Testis (tissue), 2 donors: ENCODE measurements at regions not wholly inside any gene's neighbourhood (a gene's known extent, or its start where the extent isn't known, plus 50 kb on each side); places are given as distances from the start of the nearest gene placed in this dataset.

Experiments
- POLR2A ChIP-seq: fragments of 450-650 bp; IDR thresholded peaks from one replicate; pipeline ENCODE4 v1.6.1; 2017; ENCODE audit warnings: antibody characterized with exemption, mild to moderate bottlenecking, moderate library complexity
- TF ChIP-seq, protein P1 (sequence below), 3 experiments: fragments of 450-650 bp in 2 of 3; fragments of 200-600 bp in 1 of 3; sonication (generic) in 1 of 3; IDR thresholded peaks; one replicate each; pipeline ENCODE4 v1.5.1; 2016 to 2019; ENCODE audit warnings: antibody characterized with exemption in 3 of 3, mild to moderate bottlenecking in 2 of 3, moderate library complexity in 1 of 3

DNA sequence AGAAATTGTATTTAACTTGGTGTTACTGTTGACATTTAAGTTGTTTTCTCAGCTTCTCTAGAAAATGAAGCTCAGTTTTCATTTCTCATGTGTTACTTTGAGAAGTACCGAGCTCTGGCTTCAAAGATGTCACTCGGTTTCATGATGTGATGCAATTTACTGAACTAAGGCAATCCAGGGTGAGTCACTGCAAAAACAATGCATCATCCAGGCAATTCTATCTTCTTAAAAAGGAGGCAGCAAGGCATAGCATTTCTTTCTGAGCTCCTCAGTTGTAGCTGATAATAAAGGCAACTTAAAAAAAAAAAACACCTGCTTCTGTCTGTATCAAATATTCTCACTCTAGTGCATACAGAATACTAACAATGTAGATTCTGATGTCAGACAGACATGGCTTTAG is 91.1 kb upstream of the KCNA4 start:
- TF ChIP-seq, protein P1, sequence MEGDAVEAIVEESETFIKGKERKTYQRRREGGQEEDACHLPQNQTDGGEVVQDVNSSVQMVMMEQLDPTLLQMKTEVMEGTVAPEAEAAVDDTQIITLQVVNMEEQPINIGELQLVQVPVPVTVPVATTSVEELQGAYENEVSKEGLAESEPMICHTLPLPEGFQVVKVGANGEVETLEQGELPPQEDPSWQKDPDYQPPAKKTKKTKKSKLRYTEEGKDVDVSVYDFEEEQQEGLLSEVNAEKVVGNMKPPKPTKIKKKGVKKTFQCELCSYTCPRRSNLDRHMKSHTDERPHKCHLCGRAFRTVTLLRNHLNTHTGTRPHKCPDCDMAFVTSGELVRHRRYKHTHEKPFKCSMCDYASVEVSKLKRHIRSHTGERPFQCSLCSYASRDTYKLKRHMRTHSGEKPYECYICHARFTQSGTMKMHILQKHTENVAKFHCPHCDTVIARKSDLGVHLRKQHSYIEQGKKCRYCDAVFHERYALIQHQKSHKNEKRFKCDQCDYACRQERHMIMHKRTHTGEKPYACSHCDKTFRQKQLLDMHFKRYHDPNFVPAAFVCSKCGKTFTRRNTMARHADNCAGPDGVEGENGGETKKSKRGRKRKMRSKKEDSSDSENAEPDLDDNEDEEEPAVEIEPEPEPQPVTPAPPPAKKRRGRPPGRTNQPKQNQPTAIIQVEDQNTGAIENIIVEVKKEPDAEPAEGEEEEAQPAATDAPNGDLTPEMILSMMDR (IDR thresholded peaks at IDR 0.05) = no peak
- no peak for TF ChIP-seq POLR2A
